D721Med (cell line): ENCODE measurements at regions not wholly inside any gene's neighbourhood (a gene's known extent, or its start where the extent isn't known, plus 50 kb on each side); places are given as distances from the start of the nearest gene placed in this dataset.

Experiments
- DNase-seq: peaks from one replicate; pipeline ENCODE4 v3.0.0; 2011; ENCODE audit warnings: low spot score; ENCODE audit not compliant: insufficient read length
- FAIRE-seq: peaks from 2 replicates; lab custom pipeline; 2011; peaks lifted over from hg19 to GRCh38; lab: Jason Lieb, UNC
- CTCF ChIP-seq: IDR thresholded peaks from 2 replicates; pipeline ENCODE4 v1.5.1; 2012; ENCODE audit warnings: mild to moderate bottlenecking, control low read depth; ENCODE audit not compliant: insufficient read depth; ENCODE audit errors: missing control alignments

GRCh38 chr3:74515451-74515850 is 99.0 kb downstream of the CNTN3 start:
- DNase-seq (no peak), FAIRE-seq (no peak)

GRCh38 chr3:74511078-74511477 is 103.4 kb downstream of the CNTN3 start:
- no peak for TF ChIP-seq CTCF
- DNase-seq = no peak
- FAIRE-seq = no peak

More at GRCh38 chr3:74515451-74515850, 99.0 kb downstream of the CNTN3 start:
- TF ChIP-seq CTCF = no peak

GRCh38 chr3:74510261-74510818 is 104.1 kb downstream of the CNTN3 start:
- DNase-seq = no peak
- no peak for FAIRE-seq
- no peak for TF ChIP-seq CTCF

- DNase-seq (no peak), FAIRE-seq (peak; percentile 88)
- TF ChIP-seq CTCF = no peak
These were observed 106.8 kb downstream of the CNTN3 start for GRCh38 chr3:74507691-74508090.

- FAIRE-seq = no peak
- no peak for TF ChIP-seq CTCF
- DNase-seq = no peak
These were observed 108.2 kb downstream of the CNTN3 start for GRCh38 chr3:74506246-74506645.

- DNase-seq = no peak
- TF ChIP-seq CTCF = no peak
- FAIRE-seq = no peak
These were observed 113.5 kb downstream of the CNTN3 start for GRCh38 chr3:74501007-74501406.

GRCh38 chr3:74500257-74500656 is 114.2 kb downstream of the CNTN3 start:
- FAIRE-seq (no peak), DNase-seq (no peak)
- no peak for TF ChIP-seq CTCF
